OCI-LY7 (cell line): ENCODE measurements at regions not wholly inside any gene's neighbourhood (a gene's known extent, or its start where the extent isn't known, plus 50 kb on each side); places are given as distances from the start of the nearest gene placed in this dataset.

Experiments
- BruUV-seq: library from RNA; stranded (reverse); fragments of 400-500 nt; replicated peaks from 2 replicates; lab custom pipeline; 2021; lab: Mats Ljungman, UMichigan
- CTCF ChIA-PET: fragments of 300-600 bp; sonication (Branson Sonifier 250); formaldehyde crosslinking; loops from one replicate; lab custom pipeline; 2022; ENCODE audit warnings: antibody characterized with exemption; ENCODE audit not compliant: unreplicated experiment; lab: Charles Lee
- POLR2A ChIA-PET: fragments of 300-600 bp; sonication (Branson Sonifier 250); formaldehyde crosslinking; loops from one replicate; lab custom pipeline; 2022; ENCODE audit warnings: antibody characterized with exemption; lab: Charles Lee
- DNase-seq: peaks from one replicate; pipeline ENCODE4 v3.0.0-alpha.2; 2015; ENCODE audit warnings: low spot score
- H2AFZ ChIP-seq: fragments of 200-600 bp; sonication (generic), shearing (Covaris generic); 2 replicates; pipeline ENCODE4 v1.6.1; 2014; ENCODE audit warnings: mild to moderate bottlenecking, antibody characterized with exemption, low read length, moderate library complexity
- H3K27ac ChIP-seq: fragments of 200-600 bp; sonication (generic); 2 replicates; pipeline ENCODE4 v1.5.1; 2014; ENCODE audit warnings: mixed run types, low read depth, mild to moderate bottlenecking, moderate library complexity, low read length, inconsistent platforms; ENCODE audit not compliant: poor library complexity, severe bottlenecking
- H3K36me3 ChIP-seq: fragments of 200-600 bp; sonication (generic); 2 replicates; pipeline ENCODE4 v1.6.1; 2014; ENCODE audit warnings: mild to moderate bottlenecking, antibody characterized with exemption, low read length, moderate library complexity, mixed read lengths; ENCODE audit not compliant: insufficient read depth
- H3K4me1 ChIP-seq: fragments of 200-600 bp; sonication (generic); 2 replicates; pipeline ENCODE4 v1.5.1; 2014; ENCODE audit warnings: mild to moderate bottlenecking, low read length; ENCODE audit not compliant: insufficient read depth, poor library complexity, severe bottlenecking
- H3K4me2 ChIP-seq: fragments of 200-600 bp; sonication (generic); 2 replicates; pipeline ENCODE4 v1.6.1; 2014; ENCODE audit warnings: mild to moderate bottlenecking, low read length
- H3K4me3 ChIP-seq: fragments of 200-600 bp; sonication (generic); 2 replicates; pipeline ENCODE4 v1.5.1; 2014; ENCODE audit warnings: mild to moderate bottlenecking, low read depth, low read length; ENCODE audit not compliant: poor library complexity, severe bottlenecking
- H3K79me2 ChIP-seq: fragments of 200-600 bp; sonication (generic); 2 replicates; pipeline ENCODE4 v1.6.1; 2016; ENCODE audit warnings: low read depth, mild to moderate bottlenecking, low read length, moderate library complexity, mixed read lengths; ENCODE audit not compliant: insufficient read depth
- H3K9me2 ChIP-seq: fragments of 200-600 bp; sonication (generic); 2 replicates; pipeline ENCODE4 v1.6.1; 2016; ENCODE audit warnings: mild to moderate bottlenecking, low read length, mixed read lengths; ENCODE audit not compliant: insufficient read depth
- H3K9me3 ChIP-seq: fragments of 200-600 bp; sonication (generic); 2 replicates; pipeline ENCODE4 v1.6.1; 2014; ENCODE audit warnings: mild to moderate bottlenecking, mixed run types, low read length, mixed read lengths
- H4K20me1 ChIP-seq: fragments of 200-600 bp; sonication (generic); 2 replicates; pipeline ENCODE4 v1.6.1; 2014; ENCODE audit warnings: mild to moderate bottlenecking, antibody characterized with exemption, low read length, moderate library complexity, mixed read lengths; ENCODE audit not compliant: insufficient read depth
- CTCF ChIP-seq: fragments of 200-600 bp; sonication (generic); conservative IDR thresholded peaks from 2 replicates; pipeline ENCODE4 v1.5.1; 2014; ENCODE audit warnings: mild to moderate bottlenecking, antibody characterized with exemption, low read length, moderate library complexity, mixed read lengths
- EZH2phosphoT487 ChIP-seq: fragments of 200-600 bp; sonication (generic); IDR thresholded peaks from 2 replicates; pipeline ENCODE4 v1.6.1; 2018; ENCODE audit warnings: low read depth, borderline replicate concordance, mild to moderate bottlenecking, mixed run types, antibody characterized with exemption, low read length, moderate library complexity, mixed read lengths
- intact Hi-C: fragments of 100-400 bp; cut with micrococcal nuclease; formaldehyde crosslinking; loops from one replicate; pipeline ENCODE4 v1.10.0; 2022; ENCODE audit not compliant: unreplicated experiment

GRCh38 chr22:47374273-47374771 is 611.9 kb downstream of the TBC1D22A start:
- intact Hi-C loops = no loop called here
- ChIA-PET POLR2A (no interaction called here), CTCF (no interaction called here)
- Histone ChIP-seq H3K4me3 (no peak overlapping the region), H3K9me3 (no peaks in the 10 kb centered on the region), H4K20me1 (no peaks in the 10 kb centered on the region), H3K4me1 (no peaks in the 10 kb centered on the region), H3K36me3 (no peaks in the 10 kb centered on the region), H3K9me2 (no peaks in the 10 kb centered on the region), H3K4me2 (no peak overlapping the region), H3K79me2 (no peaks in the 10 kb centered on the region), H2AFZ (no peak overlapping the region), H3K27ac (no peak overlapping the region)
- BruUV-seq = no TSS peak
- TF ChIP-seq EZH2phosphoT487 (no peak), CTCF (no peak)
- DNase-seq = no peak

- Histone ChIP-seq H3K9me3 (no peaks in the 10 kb centered on the region), H3K36me3 (no peaks in the 10 kb centered on the region), H3K9me2 (no peaks in the 10 kb centered on the region), H3K79me2 (no peaks in the 10 kb centered on the region), H3K4me1 (no peaks in the 10 kb centered on the region), H4K20me1 (no peaks in the 10 kb centered on the region), H3K4me3 (no peak overlapping the region), H3K27ac (no peak overlapping the region), H3K4me2 (no peak overlapping the region), H2AFZ (no peak overlapping the region)
- intact Hi-C loops = no loop called here
- no peak for DNase-seq
- no TSS peak for BruUV-seq
- CTCF ChIA-PET = no interaction called here
- TF ChIP-seq EZH2phosphoT487 (no peak), CTCF (no peak)
- POLR2A ChIA-PET = no interaction called here
These were observed 611.3 kb downstream of the TBC1D22A start for GRCh38 chr22:47373648-47374272.

- H3K4me1 ChIP-seq = no peaks in the 10 kb centered on the region
These were observed 610.3 kb downstream of the TBC1D22A start for GRCh38 chr22:47372596-47373385.

More at GRCh38 chr22:47372596-47373385, 610.3 kb downstream of the TBC1D22A start:
- Histone ChIP-seq H3K79me2 (no peaks in the 10 kb centered on the region), H3K9me3 (no peaks in the 10 kb centered on the region), H4K20me1 (no peaks in the 10 kb centered on the region), H3K9me2 (no peaks in the 10 kb centered on the region), H3K36me3 (no peaks in the 10 kb centered on the region), H3K4me3 (no peak overlapping the region), H3K27ac (no peak overlapping the region), H3K4me2 (no peak overlapping the region), H2AFZ (no peak overlapping the region)
- no TSS peak for BruUV-seq
- TF ChIP-seq CTCF (no peak), EZH2phosphoT487 (no peak)
- POLR2A ChIA-PET = no interaction called here
- no peak for DNase-seq
- CTCF ChIA-PET = no interaction called here
- intact Hi-C loops = no loop called here
